Keratinocyte (primary cell): ENCODE measurements at regions not wholly inside any gene's neighbourhood (a gene's known extent, or its start where the extent isn't known, plus 50 kb on each side); places are given as distances from the start of the nearest gene placed in this dataset.

Source experiments
- DNase-seq: peaks from one replicate; pipeline ENCODE4 v3.0.0-alpha.2; 2011; ENCODE audit warnings: low read depth, missing footprints, low spot score
- FAIRE-seq: peaks from 2 replicates; lab custom pipeline; 2011; peaks lifted over from hg19 to GRCh38; lab: Jason Lieb, UNC
- H2AFZ ChIP-seq: 2 replicates; pipeline ENCODE4 v1.6.0; 2012; ENCODE audit warnings: low read length, control low read depth, inconsistent platforms; ENCODE audit not compliant: control insufficient read depth
- H3K27ac ChIP-seq: 2 replicates; pipeline ENCODE4 v1.5.1; 2011; ENCODE audit warnings: low read length; ENCODE audit not compliant: control insufficient read depth, insufficient read depth
- H3K27me3 ChIP-seq: 3 replicates; pipeline ENCODE4 v1.6.0; 2011; ENCODE audit warnings: low read length; ENCODE audit not compliant: control insufficient read depth, insufficient read depth; ENCODE audit errors: extremely low read depth
- H3K36me3 ChIP-seq, 2 experiments: 2 replicates in 1 of 2; 3 replicates in 1 of 2; pipeline ENCODE4 v1.5.1; 2011; ENCODE audit warnings: low read length in 2 of 2, mild to moderate bottlenecking in 1 of 2; ENCODE audit not compliant: control insufficient read depth in 2 of 2, insufficient read depth in 2 of 2; ENCODE audit errors: extremely low read depth in 1 of 2
- H3K4me1 ChIP-seq: 3 replicates; pipeline ENCODE4 v1.5.1; 2011; ENCODE audit warnings: low read length; ENCODE audit not compliant: control insufficient read depth, insufficient read depth; ENCODE audit errors: extremely low read depth
- H3K4me2 ChIP-seq: 3 replicates; pipeline ENCODE4 v1.6.0; 2011; ENCODE audit warnings: low read depth, low read length; ENCODE audit not compliant: control insufficient read depth, insufficient read depth; ENCODE audit errors: extremely low read depth
- H3K4me3 ChIP-seq, 3 experiments: fragments of 200-600 bp in 1 of 3; sonication (generic) in 1 of 3; 2 replicates in 2 of 3; 3 replicates in 1 of 3; pipeline ENCODE4 v1.5.1; 2011 to 2016; ENCODE audit warnings: low read length in 3 of 3, mild to moderate bottlenecking in 3 of 3, control low read depth in 2 of 3, inconsistent platforms in 1 of 3, low read depth in 1 of 3, mixed read lengths in 1 of 3, mixed run types in 1 of 3, moderate library complexity in 1 of 3; ENCODE audit not compliant: control insufficient read depth in 2 of 3, insufficient read depth in 2 of 3; ENCODE audit errors: extremely low read depth in 1 of 3
- H3K79me2 ChIP-seq: 2 replicates; pipeline ENCODE4 v1.6.0; 2012; ENCODE audit warnings: low read length; ENCODE audit not compliant: control insufficient read depth, insufficient read depth
- H3K9ac ChIP-seq: 3 replicates; pipeline ENCODE4 v1.6.0; 2011; ENCODE audit warnings: low read length; ENCODE audit not compliant: control insufficient read depth, insufficient read depth; ENCODE audit errors: extremely low read depth
- H3K9me1 ChIP-seq: 3 replicates; pipeline ENCODE4 v1.6.0; 2011; ENCODE audit warnings: low read length; ENCODE audit not compliant: control insufficient read depth, insufficient read depth; ENCODE audit errors: extremely low read depth
- H3K9me3 ChIP-seq: 2 replicates; pipeline ENCODE4 v1.5.1; 2012; ENCODE audit warnings: low read depth, low read length; ENCODE audit not compliant: control insufficient read depth
- H4K20me1 ChIP-seq: 3 replicates; pipeline ENCODE4 v1.6.0; 2011; ENCODE audit warnings: low read length; ENCODE audit not compliant: control insufficient read depth, insufficient read depth; ENCODE audit errors: extremely low read depth
- EZH2 ChIP-seq: IDR thresholded peaks from one replicate; pipeline ENCODE4 v1.6.1; 2012; ENCODE audit warnings: inconsistent platforms, mild to moderate bottlenecking, low read length, moderate library complexity
- dilution Hi-C: fragments of 300-500 bp; cut with MboI; formaldehyde crosslinking; loops from one replicate; pipeline ENCODE4 v1.7.0; 2020; ENCODE audit warnings: low sequenced_read_pairs; ENCODE audit not compliant: extremely low pct_ligation_motif_present
- TF ChIP-seq, protein P1 (sequence below), 3 experiments: IDR thresholded peaks in 1 of 3; conservative IDR thresholded peaks in 1 of 3; optimal IDR thresholded peaks in 1 of 3; 2 replicates in 2 of 3; 3 replicates in 1 of 3; pipeline versions ENCODE3 to v1.5.1; 2011; ENCODE audit warnings: low read length in 3 of 3, mild to moderate bottlenecking in 3 of 3, moderate library complexity in 2 of 3, control low read depth in 1 of 3, inconsistent platforms in 1 of 3; ENCODE audit not compliant: insufficient read depth in 2 of 3; ENCODE audit errors: extremely low read depth in 1 of 3

DNA sequence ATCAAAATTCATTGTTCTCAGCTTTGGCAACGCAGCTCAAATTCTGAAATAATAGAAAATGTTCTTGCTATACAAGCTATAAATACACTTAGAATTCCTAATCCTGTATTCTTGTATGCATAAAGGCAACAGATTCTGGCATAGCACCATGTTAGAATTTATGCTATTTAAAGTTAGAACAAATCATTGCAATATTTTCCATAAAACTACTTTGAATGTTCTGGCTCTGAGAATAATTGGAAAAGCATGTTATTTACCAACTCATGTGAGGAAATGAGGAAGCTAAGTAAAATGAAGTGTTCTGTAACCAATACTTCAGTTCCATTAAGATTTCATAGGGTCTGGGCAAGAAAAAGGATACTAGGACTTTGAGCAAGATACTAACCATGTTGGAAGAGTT, 888.9 kb downstream of the SQOR start:
- no peak overlapping the region for H3K4me2 ChIP-seq
- H3K27ac ChIP-seq: no peak overlapping the region
- no peak overlapping the region for H3K4me3 ChIP-seq
- no peaks in the 10 kb centered on the region for H4K20me1 ChIP-seq
- no peaks in the 10 kb centered on the region for H3K4me1 ChIP-seq
- no peaks in the 10 kb centered on the region for H3K9me3 ChIP-seq
- H3K9ac ChIP-seq: no peak overlapping the region
- H3K27me3 ChIP-seq: no peaks in the 10 kb centered on the region
- H3K79me2 ChIP-seq: no peaks in the 10 kb centered on the region
- H3K9me1 ChIP-seq: no peaks in the 10 kb centered on the region
- H2AFZ ChIP-seq: no peak overlapping the region
- dilution Hi-C loops: no loop called here
- H3K36me3 ChIP-seq: no peaks in the 10 kb centered on the region
- no peak for DNase-seq
- no peak for TF ChIP-seq EZH2
- TF ChIP-seq, protein P1, sequence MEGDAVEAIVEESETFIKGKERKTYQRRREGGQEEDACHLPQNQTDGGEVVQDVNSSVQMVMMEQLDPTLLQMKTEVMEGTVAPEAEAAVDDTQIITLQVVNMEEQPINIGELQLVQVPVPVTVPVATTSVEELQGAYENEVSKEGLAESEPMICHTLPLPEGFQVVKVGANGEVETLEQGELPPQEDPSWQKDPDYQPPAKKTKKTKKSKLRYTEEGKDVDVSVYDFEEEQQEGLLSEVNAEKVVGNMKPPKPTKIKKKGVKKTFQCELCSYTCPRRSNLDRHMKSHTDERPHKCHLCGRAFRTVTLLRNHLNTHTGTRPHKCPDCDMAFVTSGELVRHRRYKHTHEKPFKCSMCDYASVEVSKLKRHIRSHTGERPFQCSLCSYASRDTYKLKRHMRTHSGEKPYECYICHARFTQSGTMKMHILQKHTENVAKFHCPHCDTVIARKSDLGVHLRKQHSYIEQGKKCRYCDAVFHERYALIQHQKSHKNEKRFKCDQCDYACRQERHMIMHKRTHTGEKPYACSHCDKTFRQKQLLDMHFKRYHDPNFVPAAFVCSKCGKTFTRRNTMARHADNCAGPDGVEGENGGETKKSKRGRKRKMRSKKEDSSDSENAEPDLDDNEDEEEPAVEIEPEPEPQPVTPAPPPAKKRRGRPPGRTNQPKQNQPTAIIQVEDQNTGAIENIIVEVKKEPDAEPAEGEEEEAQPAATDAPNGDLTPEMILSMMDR (optimal IDR thresholded peaks at IDR 0.05 in 1 of 3, IDR thresholded peaks at IDR 0.05 in 1 of 3, conservative IDR thresholded peaks at IDR 0.05 in 1 of 3; ENCODE audit: extremely low read depth in 1 of 3, insufficient read depth in 2 of 3, low read length in 3 of 3): no peak
- FAIRE-seq: no peak

DNA sequence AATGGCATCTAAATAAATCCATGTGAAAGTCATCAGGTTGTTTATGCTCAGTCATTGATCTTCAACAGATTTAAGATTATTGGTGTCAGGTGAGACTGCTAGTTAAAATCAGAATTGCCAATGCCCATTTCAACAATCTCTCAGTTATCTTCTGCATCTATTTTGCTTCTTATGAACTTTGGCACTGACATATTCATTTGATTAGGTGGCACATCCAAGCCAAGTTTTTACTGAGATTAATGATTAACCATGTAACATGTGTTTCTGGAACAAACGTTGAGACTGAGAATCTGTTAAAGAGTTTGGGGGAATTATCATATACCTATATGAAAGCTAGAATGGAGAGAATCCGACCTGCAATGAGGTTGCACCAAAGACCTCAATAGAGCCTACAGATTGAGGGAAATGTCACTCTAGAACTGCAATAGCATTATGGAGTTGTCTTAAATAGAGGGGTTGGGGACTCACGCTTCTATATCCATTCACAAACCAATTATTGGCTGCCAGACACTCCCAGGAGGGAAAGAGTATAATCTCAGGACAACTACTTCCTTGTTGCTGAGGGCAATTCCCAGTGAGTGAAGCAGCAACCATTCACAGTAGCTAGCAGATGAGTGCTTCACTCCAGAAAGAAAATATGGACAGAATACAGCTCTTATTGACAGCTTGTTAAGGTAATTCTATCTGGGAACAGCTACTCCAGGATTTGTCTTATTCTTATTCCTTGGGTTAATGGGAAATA, 891.3 kb downstream of the SQOR start:
- Histone ChIP-seq H3K79me2 (no peaks in the 10 kb centered on the region), H3K9me1 (no peaks in the 10 kb centered on the region), H3K4me3 (no peak overlapping the region), H3K4me1 (no peaks in the 10 kb centered on the region), H3K4me2 (no peak overlapping the region), H3K27ac (no peak overlapping the region), H4K20me1 (no peaks in the 10 kb centered on the region), H3K27me3 (no peaks in the 10 kb centered on the region), H3K36me3 (no peaks in the 10 kb centered on the region), H2AFZ (no peak overlapping the region), H3K9me3 (no peaks in the 10 kb centered on the region), H3K9ac (no peak overlapping the region)
- no peak for DNase-seq
- no peak for FAIRE-seq
- dilution Hi-C loops: no loop called here
- TF ChIP-seq EZH2: no peak
- TF ChIP-seq, protein P1 (optimal IDR thresholded peaks at IDR 0.05 in 1 of 3, IDR thresholded peaks at IDR 0.05 in 1 of 3, conservative IDR thresholded peaks at IDR 0.05 in 1 of 3; ENCODE audit: extremely low read depth in 1 of 3, insufficient read depth in 2 of 3, low read length in 3 of 3): no peak
